ENCODE measurements at regions not wholly inside any gene's neighbourhood (a gene's known extent, or its start where the extent isn't known, plus 50 kb on each side); places are given as distances from the start of the nearest gene placed in this dataset.

DNA sequence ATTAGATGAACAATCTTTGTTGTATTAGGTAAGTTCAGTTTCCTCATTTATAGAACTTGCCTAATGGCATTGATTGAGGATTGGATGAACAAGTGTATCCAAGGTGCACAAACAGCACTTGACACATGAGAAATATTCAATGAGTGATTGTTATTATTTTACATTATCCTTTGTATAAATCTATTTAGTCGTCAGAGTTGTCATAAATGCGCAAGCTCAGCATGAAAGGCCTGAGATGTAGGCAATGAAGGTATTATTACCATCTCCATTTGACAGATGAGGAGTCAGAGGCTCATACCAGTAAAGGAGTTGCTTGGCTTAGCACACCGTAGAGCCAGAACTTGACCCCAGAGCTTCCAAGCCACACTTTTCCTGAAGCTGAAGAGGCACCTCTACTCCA, 291.4 kb downstream of the C1D start:
- CTCF ChIA-PET: interaction anchor here (1.1 kb wide), 1 partner anchor 8 kb away, joined by 3 read pairs; no protein-coding TSS in a partner anchor
- Histone ChIP-seq H3K27ac (ENCODE audit: insufficient read depth, low read depth, low read length) (no peak overlapping the region), H3K36me3 (ENCODE audit: control insufficient read depth in 2 of 2, extremely low read depth in 1 of 2, insufficient read depth in 2 of 2, low read length in 2 of 2) (no peaks in the 10 kb centered on the region), H3K4me1 (ENCODE audit: control insufficient read depth, extremely low read depth, insufficient read depth, low read length) (no peaks in the 10 kb centered on the region), H3K9me1 (replicated peaks; ENCODE audit: control insufficient read depth, extremely low read depth, insufficient read depth, low read length) (no peaks in the 10 kb centered on the region), H3K9ac (replicated peaks; ENCODE audit: extremely low read depth, insufficient read depth, low read length) (no peak overlapping the region), H2AFZ (ENCODE audit: low read depth, low read length) (no peak overlapping the region), H4K20me1 (replicated peaks; ENCODE audit: control insufficient read depth, extremely low read depth, insufficient read depth, low read length) (no peaks in the 10 kb centered on the region), H3K4me3 (replicated peaks in 1 of 3; ENCODE audit: insufficient read depth in 1 of 3, low read depth in 1 of 3, low read length in 3 of 3) (no peak overlapping the region), H3K4me2 (ENCODE audit: insufficient read depth, low read length) (no peak overlapping the region), H3K27me3 (ENCODE audit: control insufficient read depth in 2 of 2, insufficient read depth in 2 of 2, low read length in 2 of 2) (no peaks in the 10 kb centered on the region), H3K9me3 (replicated peaks; ENCODE audit: control insufficient read depth, insufficient read depth, low read length) (no peaks in the 10 kb centered on the region), H3K79me2 (ENCODE audit: control insufficient read depth, insufficient read depth, low read length) (no peaks in the 10 kb centered on the region)
- BruUV-seq (replicated peaks): no TSS peak
- FAIRE-seq: no peak
- POLR2A ChIA-PET: no interaction called here
- intact Hi-C loops (cut with micrococcal nuclease): no loop called here
- dilution Hi-C loops (cut with MboI; ENCODE audit: extremely low pct_ligation_motif_present, low sequenced_read_pairs): no loop called here
- TF ChIP-seq MYC (IDR thresholded peaks at IDR 0.05; ENCODE audit: low read depth, low read length): no peak
- no peak for DNase-seq (ENCODE audit: low read depth, low spot score)

DNA sequence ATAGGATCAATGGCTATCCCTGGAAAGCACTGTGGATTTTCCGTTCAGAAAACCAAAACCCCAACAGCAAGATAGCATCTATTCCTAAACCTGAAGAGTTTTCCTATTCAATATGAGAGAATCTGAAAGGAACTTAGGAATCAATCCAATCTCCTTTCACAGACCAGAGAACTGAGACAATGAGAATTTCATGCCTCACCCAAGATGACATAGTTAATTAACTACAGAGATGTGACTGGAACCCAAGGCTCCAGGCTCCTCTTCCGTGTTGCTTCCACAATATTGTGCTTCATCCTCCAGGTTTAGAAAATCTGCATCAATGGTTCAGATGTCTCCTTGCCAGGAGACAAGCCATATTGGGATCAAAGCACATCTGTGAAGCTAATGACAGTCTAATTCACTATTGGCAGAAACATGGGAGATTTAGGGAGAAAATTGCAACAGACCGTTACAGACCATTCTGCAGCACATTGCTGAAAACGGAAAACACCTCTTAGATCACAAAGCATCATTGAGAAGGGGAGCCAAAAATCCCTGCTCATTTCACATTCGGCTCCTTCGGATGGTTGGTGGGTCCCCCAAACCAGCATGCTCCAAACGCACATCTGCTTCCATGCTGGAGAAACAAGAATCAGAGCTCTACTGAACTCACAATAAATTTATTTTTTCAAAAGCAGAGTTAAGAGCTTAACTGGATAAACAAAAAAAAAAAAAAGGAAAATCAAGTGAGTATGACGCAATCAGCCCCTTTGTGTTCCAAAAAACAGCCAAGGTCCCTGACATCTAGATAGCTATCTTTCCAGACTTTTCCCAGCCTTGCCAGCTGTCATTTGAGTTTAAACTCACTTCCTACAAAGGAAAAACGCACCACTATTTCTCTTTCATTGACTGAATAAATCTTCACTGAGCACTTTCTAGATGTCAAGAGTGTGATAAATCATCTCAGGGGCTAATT, 290.3 kb downstream of the C1D start:
- Histone ChIP-seq H3K4me3 (replicated peaks in 1 of 3; ENCODE audit: insufficient read depth in 1 of 3, low read depth in 1 of 3, low read length in 3 of 3) (no peak overlapping the region), H3K4me1 (ENCODE audit: control insufficient read depth, extremely low read depth, insufficient read depth, low read length) (no peaks in the 10 kb centered on the region), H3K9ac (replicated peaks; ENCODE audit: extremely low read depth, insufficient read depth, low read length) (no peak overlapping the region), H3K9me1 (replicated peaks; ENCODE audit: control insufficient read depth, extremely low read depth, insufficient read depth, low read length) (no peaks in the 10 kb centered on the region), H3K9me3 (replicated peaks; ENCODE audit: control insufficient read depth, insufficient read depth, low read length) (no peaks in the 10 kb centered on the region), H3K4me2 (ENCODE audit: insufficient read depth, low read length) (no peak overlapping the region), H3K36me3 (ENCODE audit: control insufficient read depth in 2 of 2, extremely low read depth in 1 of 2, insufficient read depth in 2 of 2, low read length in 2 of 2) (no peaks in the 10 kb centered on the region), H3K27ac (ENCODE audit: insufficient read depth, low read depth, low read length) (no peak overlapping the region), H3K79me2 (ENCODE audit: control insufficient read depth, insufficient read depth, low read length) (no peaks in the 10 kb centered on the region), H3K27me3 (ENCODE audit: control insufficient read depth in 2 of 2, insufficient read depth in 2 of 2, low read length in 2 of 2) (no peaks in the 10 kb centered on the region), H4K20me1 (replicated peaks; ENCODE audit: control insufficient read depth, extremely low read depth, insufficient read depth, low read length) (no peaks in the 10 kb centered on the region), H2AFZ (ENCODE audit: low read depth, low read length) (no peak overlapping the region)
- ChIA-PET CTCF (interaction anchor here (0.6 to 1.1 kb wide), 2 partner anchors 9 to 1317 kb away, joined by 3 read pairs; no protein-coding TSS in a partner anchor), POLR2A (no interaction called here)
- dilution Hi-C loops (cut with MboI; ENCODE audit: extremely low pct_ligation_motif_present, low sequenced_read_pairs): no loop called here
- FAIRE-seq (no peak), DNase-seq (ENCODE audit: low read depth, low spot score) (peak; percentile 50)
- intact Hi-C loops (cut with micrococcal nuclease): no loop called here
- no TSS peak for BruUV-seq (replicated peaks)
- no peak for TF ChIP-seq GATA2 (IDR thresholded peaks at IDR 0.05; ENCODE audit: insufficient read depth, insufficient read length, low read depth, low read length)
- no peak for TF ChIP-seq POLR2AphosphoS5 (IDR thresholded peaks at IDR 0.05; ENCODE audit: insufficient read depth, low read depth, low read length)
